HCT116 (cell line): ENCODE measurements at regions not wholly inside any gene's neighbourhood (a gene's known extent, or its start where the extent isn't known, plus 50 kb on each side); places are given as distances from the start of the nearest gene placed in this dataset.

ENCODE experiments used
- ATAC-seq: fragments of 200-7000 bp; cut with Tn5 transposase; 2 replicates; pipeline ENCODE4 v1.9.1; 2020; ENCODE audit warnings: mild to moderate bottlenecking, moderate library complexity
- BruUV-seq: library from RNA; stranded (reverse); fragments of 400-500 nt; replicated peaks from 2 replicates; lab custom pipeline; 2021; lab: Mats Ljungman, UMichigan
- CTCF ChIA-PET: fragments of 300-600 bp; sonication (Branson Sonifier 250); formaldehyde crosslinking; loops from one replicate; lab custom pipeline; 2021; ENCODE audit warnings: antibody characterized with exemption; lab: Charles Lee
- POLR2A ChIA-PET: fragments of 300-600, 350-600 bp; sonication (Branson Sonifier 250); formaldehyde crosslinking; loops from one replicate; lab custom pipeline; 2021; ENCODE audit warnings: antibody characterized with exemption; lab: Charles Lee
- RAD21 ChIA-PET, 2 experiments: fragments of 300-600 bp; sonication (Branson Sonifier 250); formaldehyde crosslinking; loops; one replicate each; lab custom pipeline; 2023; ENCODE audit warnings: low total read pairs in 2 of 2; ENCODE audit not compliant: uncharacterized antibody in 2 of 2, unreplicated experiment in 2 of 2, low non-redundant PET in 1 of 2; lab: Charles Lee
- DNase-seq: peaks from one replicate; pipeline ENCODE4 v3.0.0-alpha.2; 2010; ENCODE audit warnings: low read depth, low spot score
- H2AFZ ChIP-seq: fragments of 200-600 bp; shearing (Covaris generic), sonication (generic); 2 replicates; pipeline ENCODE4 v1.6.1; 2017; ENCODE audit warnings: low read depth, mixed run types, mixed read lengths, antibody characterized with exemption, low read length; ENCODE audit not compliant: poor library complexity, severe bottlenecking
- H3K27ac ChIP-seq: 2 replicates; pipeline ENCODE4 v1.5.1; 2012; ENCODE audit warnings: low read depth, low read length
- H3K27me3 ChIP-seq: fragments of 200-600 bp; sonication (generic); 2 replicates; pipeline ENCODE4 v1.6.1; 2016; ENCODE audit warnings: mixed run types, low read length, mixed read lengths; ENCODE audit not compliant: insufficient read depth
- H3K36me3 ChIP-seq, 2 experiments: fragments of 200-500 bp in 1 of 2; fragments of 200-600 bp in 1 of 2; sonication (Bioruptor generic) in 1 of 2; sonication (generic) in 1 of 2; 2 replicates each; pipeline versions ENCODE4 v1.5.1 to v1.6.1; 2014 to 2016; ENCODE audit warnings: low read length in 2 of 2, inconsistent platforms in 1 of 2, mixed read lengths in 1 of 2, mixed run types in 1 of 2; ENCODE audit not compliant: insufficient read depth in 2 of 2, control insufficient read depth in 1 of 2
- H3K4me1 ChIP-seq, 2 experiments: fragments of 200-600 bp in 1 of 2; sonication (generic) in 1 of 2; 2 replicates each; pipeline versions ENCODE4 v1.5.1 to v1.6.1; 2012 to 2017; ENCODE audit warnings: low read length in 2 of 2, inconsistent platforms in 1 of 2, mild to moderate bottlenecking in 1 of 2, mixed read lengths in 1 of 2, mixed run types in 1 of 2, moderate library complexity in 1 of 2; ENCODE audit not compliant: insufficient read depth in 2 of 2, control insufficient read depth in 1 of 2
- H3K4me2 ChIP-seq: fragments of 200-600 bp; sonication (generic); 2 replicates; pipeline ENCODE4 v1.6.1; 2017; ENCODE audit warnings: mixed run types, low read length, mixed read lengths
- H3K4me3 ChIP-seq, 2 experiments: fragments of 200-600 bp in 1 of 2; sonication (generic) in 1 of 2; replicated peaks in 1 of 2; 2 replicates each; pipeline ENCODE4 v1.5.1; 2011 to 2016; ENCODE audit warnings: low read length in 2 of 2, control low read depth in 1 of 2, low read depth in 1 of 2, mild to moderate bottlenecking in 1 of 2, mixed read lengths in 1 of 2, mixed run types in 1 of 2
- H3K79me2 ChIP-seq: fragments of 200-600 bp; sonication (generic); 2 replicates; pipeline ENCODE4 v1.6.1; 2017; ENCODE audit warnings: mild to moderate bottlenecking, mixed run types, low read length, moderate library complexity, mixed read lengths; ENCODE audit not compliant: insufficient read depth
- H3K9ac ChIP-seq: fragments of 200-600 bp; sonication (generic); 2 replicates; pipeline ENCODE4 v1.6.1; 2016; ENCODE audit warnings: low read length, mixed read lengths
- H3K9me2 ChIP-seq: fragments of 200-600 bp; sonication (generic), shearing (Covaris generic); 2 replicates; pipeline ENCODE4 v1.6.1; 2017; ENCODE audit warnings: mixed run types, mild to moderate bottlenecking, moderate library complexity; ENCODE audit not compliant: insufficient read depth
- H3K9me3 ChIP-seq, 2 experiments: fragments of 200-500 bp in 1 of 2; fragments of 200-600 bp in 1 of 2; sonication (Bioruptor generic) in 1 of 2; sonication (generic) in 1 of 2; 2 replicates each; pipeline ENCODE4 v1.6.1; 2014 to 2017; ENCODE audit warnings: low read length in 2 of 2, mixed read lengths in 2 of 2, inconsistent platforms in 1 of 2, low read depth in 1 of 2, mild to moderate bottlenecking in 1 of 2, mixed run types in 1 of 2, moderate library complexity in 1 of 2; ENCODE audit not compliant: control insufficient read depth in 1 of 2, insufficient read depth in 1 of 2
- H4K20me1 ChIP-seq: fragments of 200-600 bp; sonication (generic), shearing (Covaris generic); 2 replicates; pipeline ENCODE4 v1.6.1; 2017; ENCODE audit warnings: mixed run types, mild to moderate bottlenecking, moderate library complexity; ENCODE audit not compliant: insufficient read depth
- ATF3 ChIP-seq: IDR thresholded peaks from 2 replicates; pipeline ENCODE4 v1.6.1; 2012
- CTCF ChIP-seq, 3 experiments: fragments of 200-600 bp in 1 of 3; sonication (generic) in 1 of 3; IDR thresholded peaks in 2 of 3; conservative IDR thresholded peaks in 1 of 3; 2 replicates each; pipeline ENCODE4 v1.5.1; 2012 to 2017; ENCODE audit warnings: low read depth in 2 of 3, low read length in 2 of 3, antibody characterized with exemption in 1 of 3, borderline replicate concordance in 1 of 3, control low read depth in 1 of 3, mild to moderate bottlenecking in 1 of 3, mixed read lengths in 1 of 3, mixed run types in 1 of 3, moderate library complexity in 1 of 3; ENCODE audit not compliant: insufficient read depth in 1 of 3
- EGR1 ChIP-seq: IDR thresholded peaks from 2 replicates; pipeline ENCODE4 v1.6.1; 2012; ENCODE audit warnings: low read depth
- ELF1 ChIP-seq: IDR thresholded peaks from 2 replicates; pipeline ENCODE4 v1.6.1; 2012; ENCODE audit warnings: low read depth, borderline replicate concordance
- EZH2 ChIP-seq: fragments of 200-600 bp; sonication (generic); IDR thresholded peaks from 2 replicates; pipeline ENCODE4 v1.6.1; 2017; ENCODE audit warnings: antibody characterized with exemption, mixed run types
- FOSL1 ChIP-seq: IDR thresholded peaks from 2 replicates; pipeline ENCODE4 v1.6.1; 2012; ENCODE audit warnings: low read depth
- JUND ChIP-seq: IDR thresholded peaks from 2 replicates; pipeline ENCODE4 v1.6.1; 2012
- MAX ChIP-seq: IDR thresholded peaks from 2 replicates; pipeline ENCODE4 v1.6.1; 2012
- POLR2AphosphoS5 ChIP-seq: IDR thresholded peaks from 2 replicates; pipeline ENCODE4 v1.6.1; 2011; ENCODE audit warnings: mild to moderate bottlenecking, low read depth, low read length, moderate library complexity
- SIN3A ChIP-seq: IDR thresholded peaks from 2 replicates; pipeline ENCODE4 v1.6.1; 2012; ENCODE audit warnings: low read depth
- YY1 ChIP-seq: IDR thresholded peaks from 2 replicates; pipeline ENCODE4 v1.6.1; 2011; ENCODE audit warnings: low read length, low read depth, moderate library complexity, mild to moderate bottlenecking; ENCODE audit not compliant: insufficient replicate concordance; ENCODE audit errors: extremely low read depth
- intact Hi-C: fragments of 100-400 bp; cut with micrococcal nuclease; formaldehyde crosslinking; loops from 2 replicates; pipeline ENCODE4 v1.10.0; 2022
- TF ChIP-seq, protein P1 (sequence below): IDR thresholded peaks from 2 replicates; pipeline ENCODE4 v1.6.1; 2012; ENCODE audit warnings: low read depth

DNA sequence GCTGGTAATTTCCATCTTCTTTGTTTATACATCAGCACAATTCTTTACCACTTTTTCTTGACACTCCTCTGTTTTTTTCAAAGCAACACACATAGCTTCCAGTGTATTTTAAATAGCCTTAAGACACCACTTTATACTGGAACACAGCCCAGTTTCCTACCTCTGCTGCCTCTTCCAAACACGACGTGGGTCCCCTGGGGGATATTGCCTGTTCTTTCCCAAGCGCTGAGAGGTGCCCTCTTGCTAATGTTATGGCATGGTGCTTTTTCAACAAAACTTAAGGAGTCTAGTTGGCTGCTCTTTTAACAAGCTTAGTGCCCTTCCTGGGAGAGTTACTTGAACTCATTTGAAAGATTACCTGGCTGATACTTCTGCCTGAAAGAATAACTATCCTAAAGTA, 112.7 kb downstream of the OLFM4 start:
- H4K20me1 ChIP-seq, result no peaks in the 10 kb centered on the region
- no peaks in the 10 kb centered on the region for H3K4me1 ChIP-seq
- TF ChIP-seq SIN3A, result no peak
- TF ChIP-seq CTCF (IDR thresholded peaks at IDR 0.05 in 2 of 3, conservative IDR thresholded peaks at IDR 0.05 in 1 of 3; ENCODE audit: borderline replicate concordance in 1 of 3, insufficient read depth in 1 of 3, low read depth in 2 of 3, low read length in 2 of 3), result no peak
- no peak for TF ChIP-seq YY1
- no peak for TF ChIP-seq ELF1
- no peak for TF ChIP-seq EGR1
- no peak for TF ChIP-seq MAX
- no peak for TF ChIP-seq POLR2AphosphoS5
- TF ChIP-seq, protein P1, sequence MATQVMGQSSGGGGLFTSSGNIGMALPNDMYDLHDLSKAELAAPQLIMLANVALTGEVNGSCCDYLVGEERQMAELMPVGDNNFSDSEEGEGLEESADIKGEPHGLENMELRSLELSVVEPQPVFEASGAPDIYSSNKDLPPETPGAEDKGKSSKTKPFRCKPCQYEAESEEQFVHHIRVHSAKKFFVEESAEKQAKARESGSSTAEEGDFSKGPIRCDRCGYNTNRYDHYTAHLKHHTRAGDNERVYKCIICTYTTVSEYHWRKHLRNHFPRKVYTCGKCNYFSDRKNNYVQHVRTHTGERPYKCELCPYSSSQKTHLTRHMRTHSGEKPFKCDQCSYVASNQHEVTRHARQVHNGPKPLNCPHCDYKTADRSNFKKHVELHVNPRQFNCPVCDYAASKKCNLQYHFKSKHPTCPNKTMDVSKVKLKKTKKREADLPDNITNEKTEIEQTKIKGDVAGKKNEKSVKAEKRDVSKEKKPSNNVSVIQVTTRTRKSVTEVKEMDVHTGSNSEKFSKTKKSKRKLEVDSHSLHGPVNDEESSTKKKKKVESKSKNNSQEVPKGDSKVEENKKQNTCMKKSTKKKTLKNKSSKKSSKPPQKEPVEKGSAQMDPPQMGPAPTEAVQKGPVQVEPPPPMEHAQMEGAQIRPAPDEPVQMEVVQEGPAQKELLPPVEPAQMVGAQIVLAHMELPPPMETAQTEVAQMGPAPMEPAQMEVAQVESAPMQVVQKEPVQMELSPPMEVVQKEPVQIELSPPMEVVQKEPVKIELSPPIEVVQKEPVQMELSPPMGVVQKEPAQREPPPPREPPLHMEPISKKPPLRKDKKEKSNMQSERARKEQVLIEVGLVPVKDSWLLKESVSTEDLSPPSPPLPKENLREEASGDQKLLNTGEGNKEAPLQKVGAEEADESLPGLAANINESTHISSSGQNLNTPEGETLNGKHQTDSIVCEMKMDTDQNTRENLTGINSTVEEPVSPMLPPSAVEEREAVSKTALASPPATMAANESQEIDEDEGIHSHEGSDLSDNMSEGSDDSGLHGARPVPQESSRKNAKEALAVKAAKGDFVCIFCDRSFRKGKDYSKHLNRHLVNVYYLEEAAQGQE, result no peak
- no peak for TF ChIP-seq ATF3
- no peak for TF ChIP-seq FOSL1
- no peak for TF ChIP-seq JUND
- no peak for TF ChIP-seq EZH2
- TF ChIP-seq, all 23 proteins: peak for 0
- intact Hi-C loops, result no loop called here
- H3K9ac ChIP-seq, result no peak overlapping the region
- ChIA-PET POLR2A (no interaction called here), RAD21 (no interaction called here), CTCF (no interaction called here)
- no peaks in the 10 kb centered on the region for H3K27me3 ChIP-seq
- no peak overlapping the region for H2AFZ ChIP-seq
- no peak overlapping the region for H3K27ac ChIP-seq
- H3K36me3 ChIP-seq, result no peaks in the 10 kb centered on the region
- no peak for DNase-seq
- H3K79me2 ChIP-seq, result no peaks in the 10 kb centered on the region
- no peak overlapping the region for H3K4me3 ChIP-seq
- H3K9me2 ChIP-seq, result no peaks in the 10 kb centered on the region
- BruUV-seq, result no TSS peak
- no peaks in the 10 kb centered on the region for H3K9me3 ChIP-seq
- H3K4me2 ChIP-seq, result no peak overlapping the region
- ATAC-seq, result no peak
